HG02852 (cell line): ENCODE measurements at regions not wholly inside any gene's neighbourhood (a gene's known extent, or its start where the extent isn't known, plus 50 kb on each side); places are given as distances from the start of the nearest gene placed in this dataset.
"Not testable (repeated sequence)": the region's sequence is repeated elsewhere in the genome, so short reads cannot be mapped to it uniquely, and the experiment has no call there.

Experiments
- ATAC-seq: cut with Tn5 transposase; IDR thresholded peaks from one replicate; pipeline ENCODE4 v1.9.1; 2021; ENCODE audit warnings: mild to moderate bottlenecking, moderate library complexity; ENCODE audit not compliant: unreplicated experiment

GRCh38 chr10:121262774-121263430 is 335.3 kb downstream of the FGFR2 start:
- ATAC-seq: no peak

GRCh38 chr10:121263431-121263783 is 334.8 kb downstream of the FGFR2 start:
- ATAC-seq: no peak

DNA sequence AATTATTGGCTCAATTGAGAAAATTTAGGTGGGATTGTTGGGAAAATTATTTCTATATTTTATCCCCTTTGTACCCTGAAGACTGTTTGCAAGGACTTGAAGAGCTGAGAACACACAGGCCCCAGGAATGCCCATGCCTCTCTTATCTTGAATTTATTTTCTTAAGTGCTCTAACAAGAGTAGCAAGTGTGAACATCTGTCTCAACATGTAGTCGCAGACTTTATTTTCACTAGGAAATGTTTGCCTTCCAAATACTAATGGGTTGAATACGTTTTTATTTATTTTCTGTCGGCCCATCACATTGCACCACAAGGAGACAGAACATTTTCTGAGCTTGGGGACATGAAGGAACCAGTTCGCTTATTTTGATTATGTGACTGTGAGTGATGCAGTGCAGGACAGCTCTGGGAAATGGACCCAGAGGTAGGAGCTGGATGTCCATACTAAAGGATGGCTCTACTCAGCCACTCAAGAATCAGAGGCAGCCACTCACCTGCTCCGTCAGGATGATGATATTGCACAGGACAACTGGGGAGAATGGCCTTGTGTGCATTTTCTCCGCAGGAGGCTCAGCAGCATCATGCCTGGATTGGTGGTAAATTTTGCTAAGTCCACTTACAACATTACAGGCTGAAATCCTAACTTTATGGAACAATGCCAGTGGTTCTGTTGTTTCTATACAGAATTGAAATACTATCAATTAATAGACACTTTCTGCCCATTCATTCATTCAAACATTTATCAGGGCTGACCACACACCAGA is 332.7 kb downstream of the FGFR2 start:
- no peak for ATAC-seq

- ATAC-seq: no peak
Observed at GRCh38 chr10:121266370-121266769, 331.9 kb downstream of the FGFR2 start.

DNA sequence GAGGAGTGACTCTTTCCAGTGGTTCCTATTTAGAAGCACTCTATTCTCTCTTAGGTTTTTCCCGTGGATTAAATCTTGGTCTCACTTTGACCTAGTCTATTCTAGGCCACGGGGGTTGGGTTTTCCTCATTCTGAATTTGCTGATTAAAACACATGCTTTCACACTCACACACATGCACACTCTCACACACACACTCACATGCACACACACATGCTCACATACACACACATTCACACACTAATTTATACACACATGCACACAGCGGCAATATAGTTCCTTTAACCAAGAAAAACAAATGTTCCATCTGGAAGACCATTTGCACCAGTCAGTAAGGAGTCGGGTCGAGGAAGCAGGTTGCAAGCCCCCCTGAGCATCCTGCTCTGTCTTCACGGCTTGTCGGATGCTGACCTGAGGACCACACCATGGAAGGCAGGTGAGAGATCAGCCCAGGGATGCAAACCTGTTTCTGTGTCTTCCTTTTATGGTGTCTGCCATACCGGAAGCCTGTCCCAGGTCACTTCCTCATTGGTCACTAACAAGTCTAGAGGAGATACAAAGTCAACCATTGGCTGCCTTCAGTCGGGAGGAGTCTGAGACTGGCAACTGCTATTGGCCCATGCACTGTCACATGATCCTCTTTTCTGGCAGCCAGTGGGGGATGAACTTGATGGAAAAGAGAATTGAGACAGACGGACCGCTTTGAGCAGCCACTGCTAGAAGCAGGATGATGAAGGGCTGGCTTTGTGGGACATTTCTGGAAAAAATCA is 330.8 kb downstream of the FGFR2 start:
- ATAC-seq: no peak

DNA sequence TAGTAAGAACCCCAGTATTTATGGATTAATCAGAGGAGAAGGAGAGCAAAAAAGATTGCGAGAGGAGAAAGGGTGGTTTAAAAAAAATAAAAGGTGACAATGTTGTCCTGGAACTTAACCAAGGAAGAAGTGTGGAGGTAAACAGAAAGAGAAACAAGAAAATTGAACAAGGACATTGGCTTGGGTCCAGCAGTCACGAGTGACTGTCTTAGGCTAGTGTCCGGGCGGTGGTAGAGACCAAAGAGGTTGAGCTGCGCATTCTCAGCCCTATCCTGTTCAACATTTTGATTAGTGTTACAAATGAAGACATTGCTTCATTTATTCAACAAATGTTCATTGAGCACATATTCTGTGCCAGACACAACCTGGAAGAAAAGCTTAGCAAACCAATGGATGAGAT is 329.9 kb downstream of the FGFR2 start:
- ATAC-seq: no peak

- ATAC-seq: no peak
Observed at GRCh38 chr10:121268863-121269432, 329.3 kb downstream of the FGFR2 start.

DNA sequence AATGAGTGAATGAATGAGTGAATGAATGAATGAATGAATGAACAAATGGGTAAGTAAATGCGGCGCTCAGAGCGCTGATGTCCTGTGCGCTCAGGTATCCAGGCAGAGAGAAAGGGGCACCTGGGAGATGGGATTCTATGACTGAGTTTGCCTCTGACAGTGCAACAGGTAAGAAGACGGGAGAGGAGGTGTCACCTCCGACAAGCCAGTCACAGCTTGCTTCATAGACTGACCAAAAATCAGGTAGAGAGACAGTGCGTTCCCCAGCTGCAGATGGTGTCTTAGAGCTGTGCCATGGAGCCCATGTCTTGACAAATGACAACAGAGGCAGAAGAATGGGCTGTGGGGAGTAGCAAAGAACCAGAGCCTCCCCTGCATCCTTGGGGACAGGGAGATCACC is 327.3 kb downstream of the FGFR2 start:
- no peak for ATAC-seq

DNA sequence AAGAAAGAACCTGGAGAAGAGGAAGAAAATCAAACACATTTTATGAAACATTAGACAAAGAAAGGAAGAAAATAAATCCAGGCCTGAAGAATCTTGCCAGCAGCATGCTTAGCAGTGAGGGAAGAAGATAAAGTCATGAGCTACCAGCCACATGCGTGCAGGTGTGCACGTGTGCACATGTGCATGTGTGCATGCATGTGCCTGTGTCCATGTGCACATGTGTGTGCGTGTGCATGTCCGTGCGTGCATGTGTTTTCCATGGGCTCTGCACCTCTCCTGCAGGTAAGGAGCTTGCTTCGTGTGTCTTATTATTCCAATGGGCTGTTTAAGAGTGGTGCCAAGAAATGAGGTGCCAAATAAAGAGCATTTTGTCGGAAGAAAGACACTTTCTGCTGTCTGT is 322.2 kb downstream of the FGFR2 start:
- no peak for ATAC-seq

- ATAC-seq: no peak
Observed at GRCh38 chr10:121276822-121277221, 321.4 kb downstream of the FGFR2 start.

- ATAC-seq: not testable (repeated sequence)
Observed at GRCh38 chr10:121278386-121278785, 319.9 kb downstream of the FGFR2 start.

DNA sequence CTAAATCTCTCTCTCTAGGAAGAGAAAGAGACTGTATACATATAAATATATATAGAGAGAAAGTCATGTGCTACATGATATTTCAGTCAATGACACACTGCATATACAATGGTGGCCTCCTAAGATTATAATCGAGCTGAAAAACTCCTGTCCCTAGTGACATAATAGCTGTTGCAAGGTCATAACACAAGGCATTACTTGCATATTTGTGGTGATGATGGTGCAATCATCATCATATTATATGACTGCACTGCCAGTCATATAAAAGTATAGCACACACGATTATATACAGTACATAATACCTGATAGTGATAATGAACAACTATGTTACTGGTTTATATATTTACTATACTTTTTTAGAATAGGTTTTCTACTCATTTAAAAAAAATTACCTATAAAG is 316.7 kb downstream of the FGFR2 start:
- no peak for ATAC-seq

DNA sequence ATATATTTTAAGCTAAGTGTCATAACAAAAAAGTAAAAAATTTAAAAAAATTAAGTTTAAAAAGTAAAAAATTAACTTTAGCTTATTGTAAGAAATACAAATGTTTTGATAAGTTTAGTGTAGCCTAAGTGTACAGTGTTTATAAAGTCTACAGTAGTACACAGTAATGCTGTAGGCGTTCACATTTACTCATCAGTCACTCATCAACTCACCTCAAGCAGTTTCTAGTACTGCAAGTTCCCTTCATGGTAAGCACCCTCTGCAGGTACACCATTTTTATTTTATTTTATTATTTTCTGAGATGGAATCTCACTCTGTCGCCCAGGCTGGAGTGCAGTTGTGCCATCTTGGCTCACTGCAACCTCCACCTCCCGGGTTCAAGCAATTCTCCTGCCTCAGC is 316.0 kb downstream of the FGFR2 start:
- ATAC-seq: no peak

GRCh38 chr10:121282797-121283515 is 315.3 kb downstream of the FGFR2 start:
- no peak for ATAC-seq

- ATAC-seq: no peak
Observed at GRCh38 chr10:121284936-121285335, 313.3 kb downstream of the FGFR2 start.

DNA sequence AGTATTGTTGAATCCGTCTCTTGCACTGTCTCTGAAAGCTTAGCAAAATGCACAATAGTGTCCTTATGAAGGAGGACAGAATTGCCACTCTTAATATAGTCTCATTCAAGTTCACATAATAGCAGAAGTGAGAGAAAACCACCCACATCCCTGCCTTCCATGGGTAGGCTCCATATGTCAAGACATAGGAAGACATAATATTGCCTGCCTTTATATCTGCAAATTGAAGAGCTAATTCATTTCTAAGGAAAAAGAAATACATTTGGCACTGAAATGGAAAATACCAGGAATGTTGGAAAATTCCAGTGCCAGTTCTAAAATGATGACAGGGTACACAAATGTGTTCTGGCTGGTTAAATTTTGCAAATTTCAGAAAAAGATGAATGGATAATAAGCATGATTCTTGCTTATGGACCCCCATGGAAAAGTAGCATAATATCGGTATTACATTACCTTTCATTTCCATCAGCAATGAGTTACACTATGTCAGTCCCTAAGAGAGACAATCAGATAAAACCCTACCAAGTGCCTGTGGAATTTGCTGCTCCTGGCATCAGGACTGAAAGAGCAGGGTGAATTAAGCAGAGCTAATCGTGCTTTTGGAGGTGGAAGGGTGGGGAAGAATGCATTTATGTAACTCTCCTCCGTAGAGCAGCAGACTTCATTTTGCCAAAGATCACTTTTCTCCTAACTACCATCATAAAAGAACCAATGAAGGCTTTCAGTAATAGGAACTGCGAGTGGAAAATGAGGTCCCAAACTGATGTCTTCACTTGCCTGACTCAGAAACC is 312.6 kb downstream of the FGFR2 start:
- ATAC-seq: no peak

DNA sequence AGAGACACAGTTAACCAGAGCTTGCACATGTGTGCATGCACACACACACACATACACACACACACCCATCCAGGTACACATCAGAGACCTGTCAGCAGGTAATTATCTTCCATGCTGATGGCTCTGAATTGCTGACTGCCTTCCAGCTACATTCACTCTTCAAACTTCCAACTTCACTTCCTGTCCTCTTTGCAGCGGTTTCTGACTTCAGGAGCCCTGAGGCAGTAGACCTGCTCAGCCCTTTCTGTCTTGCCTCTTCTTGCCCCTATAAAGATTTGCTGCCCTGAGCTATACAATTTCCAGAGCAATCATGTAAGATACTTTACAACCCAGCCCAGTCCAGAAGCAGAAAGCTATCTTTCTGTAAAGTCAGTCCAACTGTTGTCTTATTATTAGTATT is 310.2 kb downstream of the FGFR2 start:
- ATAC-seq: no peak

DNA sequence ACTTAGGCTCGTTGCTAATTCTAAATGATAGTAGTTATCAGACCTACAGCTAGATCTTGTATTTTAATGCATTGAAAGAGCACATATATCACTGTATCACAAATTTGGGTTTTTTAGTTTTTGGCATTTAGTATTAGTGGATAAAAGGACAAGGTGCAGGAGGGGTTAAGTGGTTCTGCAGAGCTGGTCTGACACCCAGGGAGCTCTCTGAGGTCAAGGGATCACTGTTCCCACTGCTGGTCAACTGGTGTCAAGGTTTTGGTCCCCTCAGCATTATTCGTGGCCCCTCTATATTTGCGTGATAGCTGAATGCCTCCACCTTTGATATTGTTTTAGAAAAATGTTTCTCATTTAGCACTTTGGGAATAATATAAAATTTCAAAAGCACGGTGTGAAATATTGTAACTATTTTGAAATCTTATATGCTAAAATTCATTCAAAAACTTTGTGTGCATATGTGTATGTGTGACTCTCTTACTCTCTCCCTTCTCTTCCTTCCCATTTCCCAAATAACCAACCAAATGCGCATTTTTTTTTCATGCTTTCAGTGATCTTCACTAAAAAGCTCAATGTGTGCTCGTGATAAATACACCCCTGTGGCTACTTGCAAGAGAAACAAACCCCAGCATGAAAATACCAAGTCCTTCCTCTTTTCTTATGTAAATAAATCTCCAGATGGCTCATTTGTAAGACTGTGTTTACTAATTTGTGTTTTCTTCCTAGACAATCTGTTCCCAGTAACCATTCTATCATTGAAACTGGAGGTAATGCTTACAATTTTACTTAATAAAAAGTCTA is 309.2 kb downstream of the FGFR2 start:
- no peak for ATAC-seq

GRCh38 chr10:121289800-121290199 is 308.4 kb downstream of the FGFR2 start:
- no peak for ATAC-seq
